AG09319 (cell line): ENCODE measurements at regions not wholly inside any gene's neighbourhood (a gene's known extent, or its start where the extent isn't known, plus 50 kb on each side); places are given as distances from the start of the nearest gene placed in this dataset.

Experiments used
- DNase-seq: peaks from one replicate; pipeline ENCODE4 v3.0.0-alpha.2; 2010; ENCODE audit warnings: low read depth; ENCODE audit errors: extremely low read depth
- CTCF ChIP-seq: IDR thresholded peaks from 2 replicates; pipeline ENCODE4 v1.5.1; 2011; ENCODE audit warnings: low read depth, mild to moderate bottlenecking, inconsistent platforms, low read length, moderate library complexity

- DNase-seq, result no peak
- TF ChIP-seq CTCF, result no peak
Measured at GRCh38 chr12:126567016-126567415, 1501.8 kb downstream of the AACS start.

DNA sequence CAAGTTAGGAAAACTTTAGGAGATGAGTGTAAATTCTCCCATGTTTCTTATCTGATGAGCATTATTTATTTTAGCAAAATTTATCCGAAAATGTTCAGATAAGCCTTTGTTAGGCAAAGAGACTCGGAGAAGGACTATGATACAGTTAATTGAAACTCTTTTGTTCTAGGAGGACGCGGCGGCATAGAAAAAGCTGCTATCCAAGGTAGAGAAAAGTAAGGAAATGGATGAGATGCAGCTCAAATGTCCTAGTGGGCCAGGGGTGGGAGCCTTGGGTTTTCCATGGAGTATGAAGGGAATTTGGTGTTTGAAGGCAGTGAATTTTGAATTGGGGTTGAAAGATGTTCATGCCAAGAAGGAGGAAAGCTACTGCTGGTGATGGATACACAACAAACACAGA is 1504.5 kb downstream of the AACS start:
- DNase-seq, result no peak
- no peak for TF ChIP-seq CTCF

DNA sequence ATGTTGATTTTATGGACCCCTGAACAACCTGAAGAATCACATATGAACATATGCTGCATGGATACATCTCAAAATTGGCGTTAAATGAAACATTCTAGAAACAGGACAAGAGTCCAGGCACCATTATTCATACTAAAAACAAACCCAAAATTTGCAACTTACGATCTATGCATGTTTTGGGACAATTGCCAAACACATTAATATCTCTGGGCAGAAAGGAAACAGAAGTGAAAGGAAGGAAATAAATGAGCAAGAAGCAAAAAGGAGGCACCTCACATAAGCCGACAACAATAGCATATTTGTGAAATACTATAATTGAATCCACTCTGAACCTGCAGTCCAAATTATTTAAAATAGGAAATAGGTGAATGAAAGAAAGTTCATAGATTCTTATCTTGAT is 1505.3 kb downstream of the AACS start:
- no peak for DNase-seq
- TF ChIP-seq CTCF, result no peak

- no peak for TF ChIP-seq CTCF
- DNase-seq, result no peak
Measured at GRCh38 chr12:126572170-126572569, 1506.9 kb downstream of the AACS start.

GRCh38 chr12:126581655-126582054 is 1516.4 kb downstream of the AACS start:
- TF ChIP-seq CTCF, result no peak
- no peak for DNase-seq

DNA sequence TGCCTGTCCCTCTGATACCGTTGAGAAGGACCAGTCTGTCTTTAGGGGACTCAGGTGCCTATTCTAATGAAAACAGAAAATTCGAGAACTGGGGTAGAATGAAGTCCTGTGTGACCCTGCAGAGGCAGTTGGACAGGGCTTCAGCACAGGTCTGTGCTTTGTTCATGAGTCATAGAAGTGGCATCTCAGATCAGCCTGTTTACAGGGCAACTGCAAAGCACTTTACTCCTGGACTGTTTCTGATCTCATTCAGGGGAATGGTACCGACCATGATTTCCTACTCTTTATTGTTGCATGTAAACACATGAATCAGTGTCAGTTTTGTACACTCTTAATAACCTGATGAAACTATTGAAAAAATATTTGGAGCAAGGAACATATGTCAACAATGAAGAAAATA is 1517.0 kb downstream of the AACS start:
- TF ChIP-seq CTCF, result no peak
- no peak for DNase-seq

GRCh38 chr12:126588586-126589249 is 1523.5 kb downstream of the AACS start:
- DNase-seq, result no peak
- no peak for TF ChIP-seq CTCF
